Activated CD8-positive, alpha-beta T cell treated with anti-CD3 and anti-CD28 coated beads for 36 hours (primary cell): ENCODE measurements at regions not wholly inside any gene's neighbourhood (a gene's known extent, or its start where the extent isn't known, plus 50 kb on each side); places are given as distances from the start of the nearest gene placed in this dataset.
"Not testable (repeated sequence)": the region's sequence is repeated elsewhere in the genome, so short reads cannot be mapped to it uniquely, and the experiment has no call there.

Experiments used
- ATAC-seq: fragments of 200-7000 bp; cut with Tn5 transposase; one replicate; pipeline ENCODE4 v1.10.0; 2021; ENCODE audit warnings: mild to moderate bottlenecking, moderate library complexity
- CTCF ChIA-PET: fragments of 350-600 bp; sonication (Branson Sonifier 250); formaldehyde crosslinking; loops from one replicate; lab custom pipeline; 2021; ENCODE audit warnings: antibody characterized with exemption; lab: Charles Lee
- POLR2A ChIA-PET: fragments of 350-600 bp; sonication (Branson Sonifier 250); formaldehyde crosslinking; loops from one replicate; lab custom pipeline; 2021; ENCODE audit warnings: antibody characterized with exemption; lab: Charles Lee
- DNase-seq: peaks from one replicate; pipeline ENCODE4 v3.0.0-alpha.2; 2020
- H3K27ac Mint-ChIP-seq: one replicate; pipeline ENCODE4 v1.8.0; 2021; ENCODE audit warnings: mild to moderate bottlenecking, mixed read lengths
- H3K27me3 Mint-ChIP-seq: one replicate; pipeline ENCODE4 v1.8.0; 2021; ENCODE audit warnings: mixed read lengths
- H3K36me3 Mint-ChIP-seq: one replicate; pipeline ENCODE4 v1.8.0; 2021; ENCODE audit warnings: low read depth, mixed read lengths
- H3K4me1 Mint-ChIP-seq: one replicate; pipeline ENCODE4 v1.8.0; 2021; ENCODE audit warnings: low read depth, mixed read lengths
- H3K4me3 Mint-ChIP-seq: one replicate; pipeline ENCODE4 v1.8.0; 2021; ENCODE audit warnings: mild to moderate bottlenecking, moderate library complexity, mixed read lengths
- H3K9me3 Mint-ChIP-seq: one replicate; pipeline ENCODE4 v1.8.0; 2021; ENCODE audit warnings: mixed read lengths
- CTCF ChIP-seq: fragments of 200-600 bp; IDR thresholded peaks from one replicate; pipeline ENCODE4 v1.8.0; 2022; ENCODE audit warnings: antibody characterized with exemption, mild to moderate bottlenecking
- intact Hi-C: fragments of 100-400 bp; cut with micrococcal nuclease; formaldehyde crosslinking; loops from one replicate; pipeline ENCODE4 v1.10.0; 2022

- TF ChIP-seq CTCF = no peak
- intact Hi-C loops = no loop called here
- CTCF ChIA-PET = no interaction called here
- DNase-seq (no peak), ATAC-seq (no peak)
- no peaks in the 10 kb centered on the region for H3K27me3 Mint-ChIP-seq
- no peaks in the 10 kb centered on the region for H3K4me1 Mint-ChIP-seq
- no peak overlapping the region for H3K4me3 Mint-ChIP-seq
- H3K27ac Mint-ChIP-seq = no peak overlapping the region
- no peaks in the 10 kb centered on the region for H3K9me3 Mint-ChIP-seq
- POLR2A ChIA-PET = no interaction called here
- no peaks in the 10 kb centered on the region for H3K36me3 Mint-ChIP-seq
These were observed 739.3 kb upstream of the ZNF608 start for GRCh38 chr5:125485771-125486170.

DNA sequence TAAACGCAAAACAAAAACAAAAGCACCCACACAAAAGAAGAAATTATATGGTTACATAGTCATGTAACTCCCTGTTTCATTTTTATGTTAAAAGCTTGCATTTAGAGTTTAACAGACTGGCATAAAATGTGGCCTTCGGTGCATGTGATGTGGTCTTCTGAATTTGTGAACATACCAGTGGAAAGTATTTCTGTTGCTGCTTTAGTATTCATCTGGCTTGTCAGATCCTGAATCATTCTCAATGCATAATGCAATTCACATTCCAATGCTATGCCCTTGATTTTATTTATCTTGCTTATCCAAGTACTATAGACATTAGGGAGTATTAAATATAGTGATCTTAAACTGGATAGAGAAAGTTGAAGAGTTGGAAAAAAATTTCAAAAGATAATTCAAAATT lies 740.2 kb upstream of the ZNF608 start:
- no peaks in the 10 kb centered on the region for H3K36me3 Mint-ChIP-seq
- no peak overlapping the region for H3K27ac Mint-ChIP-seq
- no peaks in the 10 kb centered on the region for H3K9me3 Mint-ChIP-seq
- H3K27me3 Mint-ChIP-seq = no peaks in the 10 kb centered on the region
- no peak overlapping the region for H3K4me3 Mint-ChIP-seq
- no peaks in the 10 kb centered on the region for H3K4me1 Mint-ChIP-seq
- POLR2A ChIA-PET = no interaction called here
- intact Hi-C loops = no loop called here
- ATAC-seq (no peak), DNase-seq (no peak)
- CTCF ChIA-PET = no interaction called here
- no peak for TF ChIP-seq CTCF

DNA sequence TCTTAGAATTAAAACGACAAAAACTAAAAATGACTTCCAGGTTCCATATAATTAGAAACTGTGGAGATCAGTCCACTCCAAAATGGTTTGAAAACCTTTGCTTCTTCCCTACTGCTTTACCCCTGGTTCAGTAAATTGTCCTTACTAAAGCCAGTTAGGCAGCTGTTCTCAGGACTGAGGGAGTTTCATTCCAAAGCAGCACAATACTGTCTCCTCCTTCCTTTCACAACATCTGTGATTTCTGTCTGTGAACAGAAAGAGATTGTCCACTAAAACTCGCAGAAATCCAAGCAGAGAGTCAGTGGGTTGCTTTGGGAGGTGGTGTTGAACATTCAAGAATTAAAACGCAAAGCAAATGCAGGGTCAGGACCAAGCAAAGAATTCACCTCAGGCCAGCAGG lies 740.8 kb upstream of the ZNF608 start:
- ATAC-seq (no peak), DNase-seq (no peak)
- H3K27me3 Mint-ChIP-seq = no peaks in the 10 kb centered on the region
- POLR2A ChIA-PET = no interaction called here
- H3K27ac Mint-ChIP-seq = no peak overlapping the region
- H3K4me3 Mint-ChIP-seq = no peak overlapping the region
- CTCF ChIA-PET = no interaction called here
- intact Hi-C loops = no loop called here
- H3K9me3 Mint-ChIP-seq = no peaks in the 10 kb centered on the region
- H3K4me1 Mint-ChIP-seq = no peaks in the 10 kb centered on the region
- H3K36me3 Mint-ChIP-seq = no peaks in the 10 kb centered on the region
- no peak for TF ChIP-seq CTCF

GRCh38 chr5:125487652-125488051 lies 741.2 kb upstream of the ZNF608 start:
- ATAC-seq = not testable (repeated sequence)

GRCh38 chr5:125489146-125489545 lies 742.7 kb upstream of the ZNF608 start:
- no peaks in the 10 kb centered on the region for H3K4me1 Mint-ChIP-seq
- ATAC-seq = no peak
- no peak overlapping the region for H3K27ac Mint-ChIP-seq
- H3K36me3 Mint-ChIP-seq = no peaks in the 10 kb centered on the region
- TF ChIP-seq CTCF = no peak
- intact Hi-C loops = no loop called here
- POLR2A ChIA-PET = no interaction called here
- CTCF ChIA-PET = no interaction called here
- H3K4me3 Mint-ChIP-seq = no peak overlapping the region
- no peak for DNase-seq
- no peaks in the 10 kb centered on the region for H3K9me3 Mint-ChIP-seq
- H3K27me3 Mint-ChIP-seq = no peaks in the 10 kb centered on the region

More at GRCh38 chr5:125487652-125488051, 741.2 kb upstream of the ZNF608 start:
- H3K27me3 Mint-ChIP-seq, POLR2A ChIA-PET, H3K27ac Mint-ChIP-seq, DNase-seq, H3K4me1 Mint-ChIP-seq, H3K4me3 Mint-ChIP-seq, intact Hi-C loops, CTCF ChIA-PET, H3K9me3 Mint-ChIP-seq, H3K36me3 Mint-ChIP-seq: not testable (repeated sequence)

GRCh38 chr5:125491986-125492492 lies 745.6 kb upstream of the ZNF608 start:
- ATAC-seq = no peak
- H3K4me3 Mint-ChIP-seq = no peak overlapping the region
- H3K36me3 Mint-ChIP-seq = no peaks in the 10 kb centered on the region
- DNase-seq = no peak
- POLR2A ChIA-PET = no interaction called here
- no peaks in the 10 kb centered on the region for H3K9me3 Mint-ChIP-seq
- intact Hi-C loops = no loop called here
- no peak overlapping the region for H3K27ac Mint-ChIP-seq
- no peaks in the 10 kb centered on the region for H3K4me1 Mint-ChIP-seq
- CTCF ChIA-PET = no interaction called here
- no peaks in the 10 kb centered on the region for H3K27me3 Mint-ChIP-seq
- no peak for TF ChIP-seq CTCF
